Fibroblast of upper back skin (primary cell): ENCODE measurements at regions not wholly inside any gene's neighbourhood (a gene's known extent, or its start where the extent isn't known, plus 50 kb on each side); places are given as distances from the start of the nearest gene placed in this dataset.
"Not testable (repeated sequence)": the region's sequence is repeated elsewhere in the genome, so short reads cannot be mapped to it uniquely, and the experiment has no call there.

ENCODE experiments used
- DNase-seq: peaks from one replicate; pipeline ENCODE4 v3.0.0-alpha.2; 2013

DNA sequence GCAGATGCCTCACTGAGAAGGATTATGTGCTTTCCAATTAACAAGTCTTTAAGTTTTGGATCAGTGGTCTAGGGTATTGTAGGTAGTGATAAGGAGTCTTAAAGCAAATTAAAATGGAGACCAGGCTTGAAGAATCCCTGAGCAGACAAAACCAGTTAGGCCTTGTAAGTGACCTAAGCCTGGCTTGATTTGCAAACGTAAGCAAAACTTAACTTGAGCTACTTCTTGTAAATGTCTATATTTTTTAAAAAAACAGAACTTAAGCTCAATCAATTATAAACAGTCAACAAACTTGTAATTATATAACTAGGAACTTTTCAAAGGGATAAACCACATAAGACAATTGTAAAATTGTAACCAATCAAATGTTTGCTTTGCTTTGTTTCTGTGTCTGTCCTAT lies 72.7 kb upstream of the NALF2 start:
- no peak for DNase-seq

DNA sequence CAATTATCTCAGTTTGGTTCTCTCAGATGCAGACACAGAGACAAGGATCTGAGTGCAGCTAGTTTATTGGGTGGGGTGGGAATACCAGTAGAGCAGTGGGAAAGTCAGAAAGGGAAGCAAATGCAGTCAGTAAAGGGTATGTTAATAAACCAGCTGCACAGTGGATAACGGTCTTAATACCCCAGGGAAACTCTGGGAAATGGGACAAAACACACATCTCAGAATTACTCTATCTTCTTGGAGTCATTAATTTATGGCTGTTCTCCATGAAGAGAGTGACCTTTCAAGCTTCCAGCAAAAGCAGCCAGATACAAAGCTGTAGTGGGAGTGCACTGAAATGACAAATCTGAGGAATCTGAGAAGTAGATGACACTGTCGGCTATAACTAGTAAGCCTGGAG lies 73.3 kb upstream of the NALF2 start:
- DNase-seq = no peak

GRCh38 chrX:69429339-69430015 lies 74.6 kb upstream of the NALF2 start:
- DNase-seq = no peak

DNA sequence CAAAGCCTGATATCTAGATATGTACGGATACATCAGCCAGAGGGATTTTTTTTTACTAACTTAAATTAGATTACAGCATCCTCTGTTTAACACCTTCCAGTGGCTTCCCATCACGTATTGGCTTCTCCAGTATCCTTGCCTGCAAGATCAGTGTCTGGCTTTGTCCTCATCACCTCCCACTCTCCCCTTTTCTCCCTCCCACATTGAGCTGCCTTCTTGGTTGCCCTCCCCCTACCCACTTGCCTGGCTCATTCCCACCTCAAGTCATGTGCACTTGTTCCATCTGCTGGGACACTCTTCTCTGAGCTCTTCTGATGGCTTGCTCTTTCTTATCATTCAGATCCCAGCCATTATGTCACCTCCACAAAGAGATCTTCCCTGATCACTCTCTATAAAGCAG lies 75.9 kb upstream of the NALF2 start:
- no peak for DNase-seq

DNA sequence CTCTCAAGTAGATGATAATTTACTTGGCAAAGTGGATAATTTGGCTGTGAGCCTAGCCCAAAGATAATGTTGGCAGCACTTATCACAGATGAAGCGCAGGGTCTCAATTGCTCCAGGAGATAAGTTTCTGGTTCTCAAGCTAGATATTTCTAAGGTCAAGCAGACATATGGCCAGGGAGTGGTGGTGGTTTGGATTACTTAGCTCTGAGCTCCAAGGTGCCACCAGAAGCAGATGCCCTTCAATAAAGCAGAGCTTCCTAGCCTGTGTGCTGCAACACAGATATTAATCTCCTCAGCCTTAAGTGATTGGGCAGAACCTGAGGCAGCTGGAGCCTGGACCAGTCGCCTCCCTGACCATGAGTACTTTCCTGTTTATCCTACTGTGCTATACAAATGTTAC lies 79.2 kb upstream of the NALF2 start:
- no peak for DNase-seq

DNA sequence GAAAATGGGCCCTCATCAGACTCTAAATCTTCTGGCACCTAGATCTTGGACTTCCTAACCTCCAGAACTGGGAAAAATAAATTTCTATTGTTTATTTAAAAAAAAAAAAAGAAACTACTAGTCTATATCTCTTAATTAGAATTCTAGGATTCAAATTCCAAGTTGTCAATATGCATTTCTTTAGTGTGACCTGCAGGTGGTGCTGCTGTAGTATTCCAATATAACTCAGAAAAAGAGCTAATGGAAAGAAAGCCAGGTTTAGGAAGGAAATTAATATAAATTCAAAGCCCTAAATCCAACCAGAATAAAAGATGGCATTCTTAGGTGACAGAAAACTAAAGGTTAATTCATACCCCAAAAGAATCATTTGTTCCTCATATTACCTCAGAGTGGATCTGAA lies 80.0 kb upstream of the NALF2 start:
- peak; percentile 3 for DNase-seq

- not testable (repeated sequence) for DNase-seq
Measured at GRCh38 chrX:69422208-69422607, 81.9 kb upstream of the NALF2 start.

DNA sequence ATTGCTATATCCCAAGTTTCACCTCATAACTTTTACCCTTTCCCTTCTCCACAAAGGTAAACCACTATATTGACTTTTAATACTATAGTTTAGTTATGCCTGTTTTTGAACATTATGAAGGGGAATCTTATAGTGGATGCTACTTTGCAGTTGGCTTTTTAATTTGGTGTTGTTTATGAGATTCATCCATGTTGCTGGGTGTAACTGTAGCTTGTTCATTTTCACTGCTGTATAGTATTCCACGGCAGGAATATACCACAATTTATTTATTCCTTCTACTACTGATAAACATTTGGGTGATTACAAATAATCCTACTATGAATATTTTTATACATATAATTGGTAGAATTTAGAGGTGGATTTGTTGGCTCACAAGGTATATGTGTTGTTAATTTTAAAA lies 88.4 kb upstream of the NALF2 start:
- no peak for DNase-seq

DNA sequence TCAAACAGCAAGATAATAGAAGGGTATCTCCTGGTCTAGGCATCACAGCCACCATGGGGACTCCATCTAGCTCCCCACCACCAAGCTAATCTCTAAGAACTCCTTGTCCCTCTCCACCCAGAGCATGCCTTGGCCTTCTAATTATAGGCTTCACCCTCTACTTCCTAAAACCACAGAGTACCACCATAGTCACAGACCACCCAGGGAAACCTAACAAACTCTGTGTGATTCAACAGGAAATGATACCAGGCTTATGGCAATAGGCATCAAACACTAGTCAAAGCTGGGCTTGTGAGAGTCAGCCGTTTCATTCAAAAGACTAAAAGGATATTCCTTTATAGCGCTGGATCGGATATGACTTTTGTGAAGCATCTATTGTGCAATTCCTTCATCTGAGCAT lies 91.5 kb upstream of the NALF2 start:
- no peak for DNase-seq

GRCh38 chrX:69398881-69399280 lies 105.2 kb upstream of the NALF2 start:
- no peak for DNase-seq

DNA sequence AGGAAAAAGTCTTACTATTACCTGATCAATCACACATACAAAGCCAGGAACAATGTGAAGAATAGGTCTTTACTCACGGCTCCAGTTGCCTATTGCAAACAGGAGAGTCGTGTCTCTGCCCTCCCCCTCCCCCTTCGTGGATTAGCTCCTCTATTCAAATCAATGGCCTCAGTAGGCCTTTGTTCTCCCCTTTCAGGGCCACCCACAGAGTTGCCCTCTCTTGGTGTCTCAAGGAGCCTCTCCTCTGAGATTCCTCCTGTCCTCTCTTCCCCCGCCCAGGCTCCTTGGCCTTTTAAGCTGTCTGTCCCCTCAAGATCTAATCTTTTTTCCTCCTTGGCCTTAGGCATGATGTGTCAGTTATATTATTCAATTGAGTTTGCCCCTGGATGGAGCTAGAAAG lies 107.2 kb upstream of the NALF2 start:
- no peak for DNase-seq

GRCh38 chrX:69395306-69395705 lies 108.8 kb upstream of the NALF2 start:
- no peak for DNase-seq

DNA sequence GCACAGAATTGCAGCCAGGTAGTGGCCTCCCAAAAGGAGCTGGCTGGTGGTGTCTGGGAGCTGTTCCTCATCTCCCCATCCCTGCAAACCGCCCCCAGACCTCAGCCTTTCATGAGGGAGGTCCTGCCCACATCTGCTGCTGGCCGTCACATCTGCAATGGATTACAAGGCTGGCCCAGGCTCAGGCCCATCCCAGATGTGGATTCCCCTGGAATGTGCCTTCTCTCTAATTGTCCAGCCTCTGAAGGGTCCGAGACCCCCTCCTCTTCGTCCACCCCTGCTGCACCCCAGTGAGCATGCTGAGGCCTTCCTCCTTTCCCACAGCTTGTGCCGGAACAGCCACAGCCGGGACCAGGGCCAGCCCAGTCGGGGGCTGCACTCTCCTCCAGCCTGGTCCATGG lies 115.0 kb upstream of the NALF2 start:
- no peak for DNase-seq

DNA sequence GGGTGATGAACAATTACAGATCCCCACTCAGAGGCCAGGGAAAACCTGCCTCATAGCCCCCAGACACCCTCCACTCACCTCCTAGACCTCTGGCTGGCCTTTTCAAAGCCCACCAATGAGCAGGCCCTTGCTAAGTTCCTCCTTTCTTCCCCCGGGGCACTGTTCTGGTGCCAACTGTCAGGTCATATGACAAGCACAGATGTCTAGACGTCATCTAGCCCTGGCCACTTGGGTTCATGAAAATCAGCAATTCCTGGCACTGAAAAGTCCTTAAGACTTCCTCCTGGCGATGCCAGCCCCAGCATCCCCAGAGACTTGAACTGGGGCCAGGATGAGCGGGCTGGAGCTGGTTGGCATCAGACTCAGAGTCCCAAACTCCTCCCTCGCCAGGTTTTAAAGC lies 115.6 kb upstream of the NALF2 start:
- no peak for DNase-seq

DNA sequence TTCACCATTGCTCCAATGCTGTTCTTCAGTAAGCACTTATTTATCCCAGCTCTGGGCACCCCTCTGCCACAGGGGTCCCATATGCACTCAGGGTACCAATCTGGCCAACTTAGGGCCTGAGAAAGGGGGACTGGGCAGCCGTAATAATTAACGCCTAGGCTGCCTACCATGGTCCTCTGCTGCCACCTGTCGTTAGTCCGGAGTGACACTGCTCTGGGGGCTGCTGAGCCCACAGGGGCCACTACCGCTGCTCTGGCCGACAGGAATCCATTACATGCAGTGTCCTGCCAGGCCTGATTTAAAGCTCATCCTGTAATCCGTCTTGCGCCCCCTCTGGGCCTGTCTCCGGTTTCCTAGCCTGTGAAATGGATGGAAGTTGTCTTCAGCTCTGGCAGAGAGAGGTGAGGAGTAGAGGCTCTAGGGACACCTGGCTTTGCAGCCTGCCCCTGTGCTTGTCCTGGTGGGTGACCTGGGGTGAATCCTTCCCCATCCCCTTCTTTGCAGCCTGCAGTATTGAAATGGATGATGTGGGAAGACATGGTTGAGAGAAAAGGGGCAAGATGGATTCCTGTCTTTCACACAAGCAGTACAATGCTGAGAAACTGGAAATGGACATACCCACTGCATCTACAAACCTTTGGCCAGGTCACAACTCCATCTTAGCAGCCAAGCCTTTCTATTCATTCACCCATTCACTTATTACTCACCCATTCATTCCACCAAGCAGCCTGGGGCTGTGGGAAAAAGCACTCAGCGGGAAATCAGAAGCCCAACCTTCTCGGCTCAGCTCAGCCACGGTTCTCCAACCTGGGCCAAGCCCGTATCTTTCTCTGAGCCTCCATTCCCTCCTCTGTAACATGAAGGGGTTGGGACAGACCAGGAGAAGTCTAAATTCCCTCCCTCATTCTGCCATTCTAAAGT lies 116.3 kb upstream of the NALF2 start:
- peak; percentile 53 for DNase-seq

- no peak for DNase-seq
Measured at GRCh38 chrX:69386681-69387080, 117.4 kb upstream of the NALF2 start.

GRCh38 chrX:69379412-69379811 lies 124.7 kb upstream of the NALF2 start:
- DNase-seq = no peak

- DNase-seq = peak; percentile 10
Measured at GRCh38 chrX:69374569-69374968, 129.6 kb upstream of the NALF2 start.

GRCh38 chrX:69372435-69372834 lies 131.7 kb upstream of the NALF2 start:
- DNase-seq = no peak

GRCh38 chrX:69371159-69371558 lies 133.0 kb upstream of the NALF2 start:
- no peak for DNase-seq

- DNase-seq = no peak
Measured at GRCh38 chrX:69369999-69370398, 134.1 kb upstream of the NALF2 start.

GRCh38 chrX:69366183-69366582 lies 137.9 kb upstream of the NALF2 start:
- no peak for DNase-seq

- no peak for DNase-seq
Measured at GRCh38 chrX:69365755-69366154, 138.4 kb upstream of the NALF2 start.

DNA sequence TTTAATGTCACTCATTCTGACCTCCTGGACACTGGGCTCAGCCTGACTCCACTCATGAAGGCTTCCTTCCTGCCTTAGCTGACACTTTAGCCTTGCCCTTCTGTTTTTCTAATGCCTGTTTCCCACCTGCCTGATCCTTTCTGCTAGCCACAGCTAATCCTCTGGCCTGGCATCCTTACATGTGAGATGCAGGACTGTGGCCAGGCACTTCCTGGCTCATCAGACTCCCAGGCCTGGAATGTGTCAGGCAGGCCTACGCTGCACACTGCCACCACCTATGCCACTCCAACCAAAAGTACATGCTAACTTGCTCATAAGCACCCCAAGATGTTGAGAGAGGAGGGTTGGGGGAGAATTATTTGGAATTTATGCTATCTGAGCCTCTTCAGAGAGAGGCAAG lies 138.8 kb upstream of the NALF2 start:
- DNase-seq = no peak

GRCh38 chrX:69362856-69363255 lies 141.3 kb upstream of the NALF2 start:
- DNase-seq = peak; percentile 89
